K562 (cell line): ENCODE measurements at regions not wholly inside any gene's neighbourhood (a gene's known extent, or its start where the extent isn't known, plus 50 kb on each side); places are given as distances from the start of the nearest gene placed in this dataset.
A peak's percentile ranks its signal among the peaks of the same experiment; 100 is the strongest.

Experiments used
- ATAC-seq: fragments of 200-7000 bp; cut with Tn5 transposase; 3 replicates; pipeline ENCODE4 v1.9.1; 2020; ENCODE audit warnings: moderate library complexity
- BruUV-seq: library from RNA; stranded (reverse); fragments of 400-500 nt; replicated peaks from 2 replicates; lab custom pipeline; 2021; lab: Mats Ljungman, UMichigan
- CTCF ChIA-PET: fragments of 300-600 bp; formaldehyde crosslinking; extraction: SDS; loops from one replicate; lab custom pipeline; 2021; ENCODE audit warnings: low intra/inter-chr PET ratio; lab: Yijun Ruan, JAX
- POLR2A ChIA-PET: fragments of 300-600, 350-650 bp; sonication (Branson Sonifier 250); formaldehyde crosslinking; extraction: SDS; loops from one replicate; lab custom pipeline; 2021; ENCODE audit warnings: antibody characterized with exemption, inconsistent platforms; lab: Yijun Ruan, JAX
- DNase-seq, 4 experiments: peaks; one replicate each; pipeline versions ENCODE4 v3.0.0 to v3.0.0-alpha.2; 2011 to 2018; ENCODE audit warnings: low spot score in 3 of 4, mixed read lengths in 3 of 4; ENCODE audit errors: extremely low read depth in 1 of 4
- FAIRE-seq: peaks from 2 replicates; lab custom pipeline; 2011; peaks lifted over from hg19 to GRCh38; lab: Jason Lieb, UNC
- H2AFZ ChIP-seq: 2 replicates; pipeline ENCODE4 v1.6.0; 2011; ENCODE audit warnings: low read depth, low read length, control low read depth, inconsistent platforms
- H3K27ac ChIP-seq: fragments of 200-600 bp; 3 replicates; pipeline ENCODE4 v1.8.0; 2011; ENCODE audit warnings: low read depth, mild to moderate bottlenecking, control low read depth, inconsistent platforms, low read length, moderate library complexity, mixed read lengths; ENCODE audit errors: extremely low read depth
- H3K27me3 ChIP-seq, 2 experiments: fragments of 300-600 bp in 1 of 2; 2 replicates in 1 of 2; 3 replicates in 1 of 2; pipeline versions ENCODE4 v1.6.0 to v1.8.0; 2011; ENCODE audit warnings: inconsistent platforms in 2 of 2, low read length in 2 of 2, mild to moderate bottlenecking in 1 of 2, mixed read lengths in 1 of 2, moderate library complexity in 1 of 2; ENCODE audit not compliant: control insufficient read depth in 2 of 2, insufficient read depth in 2 of 2
- H3K36me3 ChIP-seq: fragments of 300-600 bp; 3 replicates; pipeline ENCODE4 v1.8.0; 2011; ENCODE audit warnings: mild to moderate bottlenecking, low read length, inconsistent platforms; ENCODE audit not compliant: control insufficient read depth, insufficient read depth
- H3K4me1 ChIP-seq, 2 experiments: fragments of 200-600 bp in 1 of 2; replicated peaks in 1 of 2; 2 replicates in 1 of 2; 3 replicates in 1 of 2; pipeline versions ENCODE4 v1.5.1 to v1.8.0; 2011; ENCODE audit warnings: inconsistent platforms in 2 of 2, low read length in 2 of 2, mild to moderate bottlenecking in 1 of 2, mixed read lengths in 1 of 2, moderate library complexity in 1 of 2; ENCODE audit not compliant: control insufficient read depth in 2 of 2, insufficient read depth in 2 of 2
- H3K4me2 ChIP-seq: 2 replicates; pipeline ENCODE4 v1.6.1; 2011; ENCODE audit warnings: low read length, control low read depth, inconsistent platforms, mixed read lengths; ENCODE audit not compliant: insufficient read depth
- H3K4me3 ChIP-seq: fragments of 200-600 bp; sonication (generic), shearing (Covaris generic); 2 replicates; pipeline ENCODE4 v1.5.1; 2016; ENCODE audit warnings: control low read depth, inconsistent platforms
- H3K79me2 ChIP-seq: fragments of 200-600 bp; 3 replicates; pipeline ENCODE4 v1.8.0; 2011; ENCODE audit warnings: low read length, inconsistent platforms; ENCODE audit not compliant: control insufficient read depth, insufficient read depth
- H3K9ac ChIP-seq, 2 experiments: 2 replicates each; pipeline versions ENCODE4 v1.6.0 to v1.6.1; 2011; ENCODE audit warnings: low read depth in 2 of 2, low read length in 2 of 2, control low read depth in 1 of 2, inconsistent platforms in 1 of 2, mild to moderate bottlenecking in 1 of 2, mixed read lengths in 1 of 2; ENCODE audit not compliant: insufficient read depth in 1 of 2
- H3K9me1 ChIP-seq: one replicate; pipeline ENCODE4 v1.6.0; 2011; ENCODE audit warnings: inconsistent platforms, mild to moderate bottlenecking, low read length, moderate library complexity; ENCODE audit not compliant: control insufficient read depth, insufficient read depth
- H3K9me3 ChIP-seq: replicated peaks from 2 replicates; pipeline ENCODE4 v1.5.1; 2011; ENCODE audit warnings: low read depth, low read length, inconsistent platforms; ENCODE audit not compliant: control insufficient read depth, insufficient read depth
- H4K20me1 ChIP-seq: replicated peaks from 2 replicates; pipeline ENCODE4 v1.6.1; 2011; ENCODE audit warnings: low read length, inconsistent platforms, mixed read lengths; ENCODE audit not compliant: control insufficient read depth, insufficient read depth
- ARNT ChIP-seq, 2 experiments: fragments of 450-650 bp; IDR thresholded peaks; 2 replicates each; pipeline ENCODE4 v1.6.1; 2016; ENCODE audit warnings: mild to moderate bottlenecking in 1 of 2
- NFE2 ChIP-seq: IDR thresholded peaks from 2 replicates; pipeline ENCODE4 v1.6.1; 2014; ENCODE audit warnings: antibody characterized with exemption, low read depth
- SREBF2 ChIP-seq: sonication (generic); formaldehyde crosslinking; IDR thresholded peaks from 2 replicates; pipeline ENCODE4 v1.4.0; 2020; ENCODE audit warnings: mild to moderate bottlenecking, missing genetic modification reagents
- ZNF324 ChIP-seq: fragments of 250-450 bp; sonication (Bioruptor Pico); IDR thresholded peaks from 2 replicates; pipeline ENCODE4 v1.4.0; 2020; ENCODE audit warnings: mild to moderate bottlenecking
- WGBS: fragments of 100-300 bp; shearing (Covaris generic); methylation state at CpG from one replicate; pipeline ENCODE4 v1.1.6; 2016; ENCODE audit warnings: low coverage, mixed read lengths; ENCODE audit not compliant: insufficient coverage; ENCODE audit errors: missing lambda C conversion rate; 5-methylcytosine and 5-hydroxymethylcytosine counted together
- in situ Hi-C: fragments of 300-500 bp; cut with MboI; formaldehyde crosslinking; loops from 4 replicates; pipeline ENCODE4 v1.15.0; 2018; ENCODE audit warnings: inconsistent platforms, mixed read lengths
- intact Hi-C: fragments of 100-400 bp; cut with micrococcal nuclease; formaldehyde crosslinking; loops from 2 replicates; pipeline ENCODE4 v1.14.2; 2022
- TF ChIP-seq, protein P1 (sequence below): fragments of 450-650 bp; formaldehyde crosslinking; conservative IDR thresholded peaks from 2 replicates; pipeline ENCODE4 v1.4.0; 2022; ENCODE audit warnings: mild to moderate bottlenecking, missing genetic modification characterization
- TF ChIP-seq, protein P2 (sequence below): fragments of 250-450 bp; sonication (Bioruptor Pico); IDR thresholded peaks from 2 replicates; pipeline ENCODE4 v1.4.0; 2020
- TF ChIP-seq, protein P3 (sequence below), 2 experiments: IDR thresholded peaks; 2 replicates each; pipeline ENCODE4 v1.6.1; 2012; ENCODE audit warnings: improper control_type of control experiment in 2 of 2, low read depth in 2 of 2, low read length in 2 of 2, borderline replicate concordance in 1 of 2
- TF ChIP-seq, protein P4 (sequence below): fragments of 200-800 bp; sonication (Bioruptor generic); IDR thresholded peaks from 2 replicates; pipeline ENCODE4 v1.6.1; 2017; ENCODE audit warnings: missing genetic modification characterization, missing compliant biosample characterization
- TF ChIP-seq, protein P5 (sequence below): sonication (generic); formaldehyde crosslinking; IDR thresholded peaks from 2 replicates; pipeline ENCODE4 v1.8.0; 2022; ENCODE audit warnings: missing genetic modification reagents, mild to moderate bottlenecking, borderline replicate concordance
- TF ChIP-seq, protein P6 (sequence below): sonication (generic); formaldehyde crosslinking; IDR thresholded peaks from 2 replicates; pipeline ENCODE4 v1.8.1; 2023; ENCODE audit warnings: mild to moderate bottlenecking, missing genetic modification reagents, moderate library complexity

DNA sequence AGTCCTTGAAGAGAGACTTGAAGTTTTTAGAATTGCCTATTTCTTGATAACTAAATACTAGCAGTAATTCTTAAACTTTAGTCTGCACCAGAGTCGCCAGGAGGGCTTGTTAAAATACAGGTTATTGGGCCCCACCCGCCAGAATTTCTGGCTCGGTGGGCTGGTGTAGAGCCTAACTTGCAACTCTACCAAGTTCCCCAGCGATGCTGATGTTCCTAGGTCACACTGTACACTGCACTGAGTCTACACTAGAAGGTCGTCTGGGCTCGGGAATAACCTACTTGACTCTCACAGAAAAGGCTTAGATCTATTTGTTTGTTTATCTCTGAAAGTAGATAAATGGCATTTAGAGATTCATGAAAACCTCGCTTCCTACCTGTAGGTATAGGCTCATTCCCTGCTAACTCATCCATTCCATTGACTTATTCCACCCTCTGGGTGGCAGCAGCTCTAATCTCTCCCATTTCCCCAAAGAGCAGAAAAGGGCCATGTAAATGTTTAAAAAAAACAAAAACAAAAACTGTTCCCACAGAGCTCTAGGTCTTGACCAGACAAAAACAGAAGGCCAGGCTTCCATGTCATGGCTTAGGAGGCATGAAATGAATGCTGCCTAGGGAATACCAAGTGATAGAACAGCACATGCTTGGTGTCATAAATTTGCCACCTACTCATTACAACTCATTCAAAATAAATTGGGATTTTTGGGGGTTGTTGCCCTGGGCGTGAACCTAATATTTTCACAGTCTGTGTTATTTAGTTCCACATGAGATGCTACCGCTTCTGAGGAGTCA is 292.1 kb downstream of the ADGB start:
- ChIA-PET CTCF (interaction anchor here (0.6 kb wide), 1 partner anchor 416 kb away, joined by 3 read pairs; no protein-coding TSS in a partner anchor), POLR2A (interaction anchor here (0.6 to 4.3 kb wide), 6 partner anchors 10 to 336 kb away, joined by 3 to 17 read pairs (median 6); no protein-coding TSS in a partner anchor)
- Histone ChIP-seq H3K4me1 (peaks cover 37 to 89% of the 10 kb centered on the region in 2 experiments), H3K9me1 (no peaks in the 10 kb centered on the region), H2AFZ (peak overlapping the region; percentile 79), H4K20me1 (no peaks in the 10 kb centered on the region), H3K4me3 (no peak overlapping the region), H3K9me3 (no peaks in the 10 kb centered on the region), H3K9ac (peak overlapping the region in 1 of 2 experiments; percentile 65; a peak in 3 of 4 replicates), H3K4me2 (peak overlapping the region; percentile 79), H3K27me3 (no peaks in the 10 kb centered on the region), H3K36me3 (no peaks in the 10 kb centered on the region), H3K27ac (peak overlapping the region; percentile 65), H3K79me2 (peaks cover 60% of the 10 kb centered on the region)
- BruUV-seq, result no TSS peak
- FAIRE-seq (peak; percentile 15), DNase-seq (peak in 2 of 4 experiments; percentile 48 to 79), ATAC-seq (peak; percentile 30)
- in situ Hi-C loops (loop anchor here (25.0 kb wide), 1 partner anchor 321 kb away; the partner anchor contains the start of gene STXBP5), intact Hi-C loops (no loop called here)
- WGBS, result 24% methylated on average over 9 of the region's 9 CpGs
- TF ChIP-seq, protein P1, sequence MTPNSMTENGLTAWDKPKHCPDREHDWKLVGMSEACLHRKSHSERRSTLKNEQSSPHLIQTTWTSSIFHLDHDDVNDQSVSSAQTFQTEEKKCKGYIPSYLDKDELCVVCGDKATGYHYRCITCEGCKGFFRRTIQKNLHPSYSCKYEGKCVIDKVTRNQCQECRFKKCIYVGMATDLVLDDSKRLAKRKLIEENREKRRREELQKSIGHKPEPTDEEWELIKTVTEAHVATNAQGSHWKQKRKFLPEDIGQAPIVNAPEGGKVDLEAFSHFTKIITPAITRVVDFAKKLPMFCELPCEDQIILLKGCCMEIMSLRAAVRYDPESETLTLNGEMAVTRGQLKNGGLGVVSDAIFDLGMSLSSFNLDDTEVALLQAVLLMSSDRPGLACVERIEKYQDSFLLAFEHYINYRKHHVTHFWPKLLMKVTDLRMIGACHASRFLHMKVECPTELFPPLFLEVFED (CRISPR knock-in tag), result peak; percentile 11; the same call in 1 of the 2 replicates
- TF ChIP-seq, protein P2, sequence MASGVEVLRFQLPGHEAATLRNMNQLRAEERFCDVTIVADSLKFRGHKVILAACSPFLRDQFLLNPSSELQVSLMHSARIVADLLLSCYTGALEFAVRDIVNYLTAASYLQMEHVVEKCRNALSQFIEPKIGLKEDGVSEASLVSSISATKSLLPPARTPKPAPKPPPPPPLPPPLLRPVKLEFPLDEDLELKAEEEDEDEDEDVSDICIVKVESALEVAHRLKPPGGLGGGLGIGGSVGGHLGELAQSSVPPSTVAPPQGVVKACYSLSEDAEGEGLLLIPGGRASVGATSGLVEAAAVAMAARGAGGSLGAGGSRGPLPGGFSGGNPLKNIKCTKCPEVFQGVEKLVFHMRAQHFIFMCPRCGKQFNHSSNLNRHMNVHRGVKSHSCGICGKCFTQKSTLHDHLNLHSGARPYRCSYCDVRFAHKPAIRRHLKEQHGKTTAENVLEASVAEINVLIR (CRISPR knock-in tag), result 0 out of 2 replicates have a peak, but pooled peaks have one; percentile 48
- TF ChIP-seq, protein P3, sequence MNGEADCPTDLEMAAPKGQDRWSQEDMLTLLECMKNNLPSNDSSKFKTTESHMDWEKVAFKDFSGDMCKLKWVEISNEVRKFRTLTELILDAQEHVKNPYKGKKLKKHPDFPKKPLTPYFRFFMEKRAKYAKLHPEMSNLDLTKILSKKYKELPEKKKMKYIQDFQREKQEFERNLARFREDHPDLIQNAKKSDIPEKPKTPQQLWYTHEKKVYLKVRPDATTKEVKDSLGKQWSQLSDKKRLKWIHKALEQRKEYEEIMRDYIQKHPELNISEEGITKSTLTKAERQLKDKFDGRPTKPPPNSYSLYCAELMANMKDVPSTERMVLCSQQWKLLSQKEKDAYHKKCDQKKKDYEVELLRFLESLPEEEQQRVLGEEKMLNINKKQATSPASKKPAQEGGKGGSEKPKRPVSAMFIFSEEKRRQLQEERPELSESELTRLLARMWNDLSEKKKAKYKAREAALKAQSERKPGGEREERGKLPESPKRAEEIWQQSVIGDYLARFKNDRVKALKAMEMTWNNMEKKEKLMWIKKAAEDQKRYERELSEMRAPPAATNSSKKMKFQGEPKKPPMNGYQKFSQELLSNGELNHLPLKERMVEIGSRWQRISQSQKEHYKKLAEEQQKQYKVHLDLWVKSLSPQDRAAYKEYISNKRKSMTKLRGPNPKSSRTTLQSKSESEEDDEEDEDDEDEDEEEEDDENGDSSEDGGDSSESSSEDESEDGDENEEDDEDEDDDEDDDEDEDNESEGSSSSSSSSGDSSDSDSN (IDR thresholded peaks at IDR 0.05; ENCODE audit: borderline replicate concordance in 1 of 2, low read depth in 2 of 2, low read length in 2 of 2), result 0 out of 4 replicates have a peak, but pooled peaks of 1 of the 2 experiments have one; percentile 68
- TF ChIP-seq ARNT (IDR thresholded peaks at IDR 0.05) (0 out of 4 replicates have a peak, but pooled peaks of 1 of the 2 experiments have one; percentile 42), SREBF2 (CRISPR knock-in tag) (no peak), ZNF324 (CRISPR knock-in tag) (peak; percentile 6; the same call in 1 of the 2 replicates), NFE2 (peak; percentile 67)
- TF ChIP-seq, protein P4, sequence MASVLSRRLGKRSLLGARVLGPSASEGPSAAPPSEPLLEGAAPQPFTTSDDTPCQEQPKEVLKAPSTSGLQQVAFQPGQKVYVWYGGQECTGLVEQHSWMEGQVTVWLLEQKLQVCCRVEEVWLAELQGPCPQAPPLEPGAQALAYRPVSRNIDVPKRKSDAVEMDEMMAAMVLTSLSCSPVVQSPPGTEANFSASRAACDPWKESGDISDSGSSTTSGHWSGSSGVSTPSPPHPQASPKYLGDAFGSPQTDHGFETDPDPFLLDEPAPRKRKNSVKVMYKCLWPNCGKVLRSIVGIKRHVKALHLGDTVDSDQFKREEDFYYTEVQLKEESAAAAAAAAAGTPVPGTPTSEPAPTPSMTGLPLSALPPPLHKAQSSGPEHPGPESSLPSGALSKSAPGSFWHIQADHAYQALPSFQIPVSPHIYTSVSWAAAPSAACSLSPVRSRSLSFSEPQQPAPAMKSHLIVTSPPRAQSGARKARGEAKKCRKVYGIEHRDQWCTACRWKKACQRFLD (CRISPR knock-in tag), result peak; percentile 78; the same call in 1 of the 2 replicates
- TF ChIP-seq, protein P5, sequence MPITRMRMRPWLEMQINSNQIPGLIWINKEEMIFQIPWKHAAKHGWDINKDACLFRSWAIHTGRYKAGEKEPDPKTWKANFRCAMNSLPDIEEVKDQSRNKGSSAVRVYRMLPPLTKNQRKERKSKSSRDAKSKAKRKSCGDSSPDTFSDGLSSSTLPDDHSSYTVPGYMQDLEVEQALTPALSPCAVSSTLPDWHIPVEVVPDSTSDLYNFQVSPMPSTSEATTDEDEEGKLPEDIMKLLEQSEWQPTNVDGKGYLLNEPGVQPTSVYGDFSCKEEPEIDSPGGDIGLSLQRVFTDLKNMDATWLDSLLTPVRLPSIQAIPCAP (CRISPR knock-in tag), result no peak
- TF ChIP-seq, protein P6, sequence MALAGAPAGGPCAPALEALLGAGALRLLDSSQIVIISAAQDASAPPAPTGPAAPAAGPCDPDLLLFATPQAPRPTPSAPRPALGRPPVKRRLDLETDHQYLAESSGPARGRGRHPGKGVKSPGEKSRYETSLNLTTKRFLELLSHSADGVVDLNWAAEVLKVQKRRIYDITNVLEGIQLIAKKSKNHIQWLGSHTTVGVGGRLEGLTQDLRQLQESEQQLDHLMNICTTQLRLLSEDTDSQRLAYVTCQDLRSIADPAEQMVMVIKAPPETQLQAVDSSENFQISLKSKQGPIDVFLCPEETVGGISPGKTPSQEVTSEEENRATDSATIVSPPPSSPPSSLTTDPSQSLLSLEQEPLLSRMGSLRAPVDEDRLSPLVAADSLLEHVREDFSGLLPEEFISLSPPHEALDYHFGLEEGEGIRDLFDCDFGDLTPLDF (CRISPR knock-in tag), result 0 out of 2 replicates have a peak, but pooled peaks have one; percentile 15
